OCI-LY7 (cell line): ENCODE measurements at regions not wholly inside any gene's neighbourhood (a gene's known extent, or its start where the extent isn't known, plus 50 kb on each side); places are given as distances from the start of the nearest gene placed in this dataset.

Source experiments
- BruUV-seq: library from RNA; stranded (reverse); fragments of 400-500 nt; replicated peaks from 2 replicates; lab custom pipeline; 2021; lab: Mats Ljungman, UMichigan
- CTCF ChIA-PET: fragments of 300-600 bp; sonication (Branson Sonifier 250); formaldehyde crosslinking; loops from one replicate; lab custom pipeline; 2022; ENCODE audit warnings: antibody characterized with exemption; ENCODE audit not compliant: unreplicated experiment; lab: Charles Lee
- POLR2A ChIA-PET: fragments of 300-600 bp; sonication (Branson Sonifier 250); formaldehyde crosslinking; loops from one replicate; lab custom pipeline; 2022; ENCODE audit warnings: antibody characterized with exemption; lab: Charles Lee
- DNase-seq: peaks from one replicate; pipeline ENCODE4 v3.0.0-alpha.2; 2015; ENCODE audit warnings: low spot score
- H2AFZ ChIP-seq: fragments of 200-600 bp; sonication (generic), shearing (Covaris generic); 2 replicates; pipeline ENCODE4 v1.6.1; 2014; ENCODE audit warnings: mild to moderate bottlenecking, antibody characterized with exemption, low read length, moderate library complexity
- H3K27ac ChIP-seq: fragments of 200-600 bp; sonication (generic); 2 replicates; pipeline ENCODE4 v1.5.1; 2014; ENCODE audit warnings: mixed run types, low read depth, mild to moderate bottlenecking, moderate library complexity, low read length, inconsistent platforms; ENCODE audit not compliant: poor library complexity, severe bottlenecking
- H3K36me3 ChIP-seq: fragments of 200-600 bp; sonication (generic); 2 replicates; pipeline ENCODE4 v1.6.1; 2014; ENCODE audit warnings: mild to moderate bottlenecking, antibody characterized with exemption, low read length, moderate library complexity, mixed read lengths; ENCODE audit not compliant: insufficient read depth
- H3K4me1 ChIP-seq: fragments of 200-600 bp; sonication (generic); 2 replicates; pipeline ENCODE4 v1.5.1; 2014; ENCODE audit warnings: mild to moderate bottlenecking, low read length; ENCODE audit not compliant: insufficient read depth, poor library complexity, severe bottlenecking
- H3K4me2 ChIP-seq: fragments of 200-600 bp; sonication (generic); 2 replicates; pipeline ENCODE4 v1.6.1; 2014; ENCODE audit warnings: mild to moderate bottlenecking, low read length
- H3K4me3 ChIP-seq: fragments of 200-600 bp; sonication (generic); 2 replicates; pipeline ENCODE4 v1.5.1; 2014; ENCODE audit warnings: mild to moderate bottlenecking, low read depth, low read length; ENCODE audit not compliant: poor library complexity, severe bottlenecking
- H3K79me2 ChIP-seq: fragments of 200-600 bp; sonication (generic); 2 replicates; pipeline ENCODE4 v1.6.1; 2016; ENCODE audit warnings: low read depth, mild to moderate bottlenecking, low read length, moderate library complexity, mixed read lengths; ENCODE audit not compliant: insufficient read depth
- H3K9me2 ChIP-seq: fragments of 200-600 bp; sonication (generic); 2 replicates; pipeline ENCODE4 v1.6.1; 2016; ENCODE audit warnings: mild to moderate bottlenecking, low read length, mixed read lengths; ENCODE audit not compliant: insufficient read depth
- H3K9me3 ChIP-seq: fragments of 200-600 bp; sonication (generic); 2 replicates; pipeline ENCODE4 v1.6.1; 2014; ENCODE audit warnings: mild to moderate bottlenecking, mixed run types, low read length, mixed read lengths
- H4K20me1 ChIP-seq: fragments of 200-600 bp; sonication (generic); 2 replicates; pipeline ENCODE4 v1.6.1; 2014; ENCODE audit warnings: mild to moderate bottlenecking, antibody characterized with exemption, low read length, moderate library complexity, mixed read lengths; ENCODE audit not compliant: insufficient read depth
- CTCF ChIP-seq: fragments of 200-600 bp; sonication (generic); conservative IDR thresholded peaks from 2 replicates; pipeline ENCODE4 v1.5.1; 2014; ENCODE audit warnings: mild to moderate bottlenecking, antibody characterized with exemption, low read length, moderate library complexity, mixed read lengths
- EZH2phosphoT487 ChIP-seq: fragments of 200-600 bp; sonication (generic); IDR thresholded peaks from 2 replicates; pipeline ENCODE4 v1.6.1; 2018; ENCODE audit warnings: low read depth, borderline replicate concordance, mild to moderate bottlenecking, mixed run types, antibody characterized with exemption, low read length, moderate library complexity, mixed read lengths
- intact Hi-C: fragments of 100-400 bp; cut with micrococcal nuclease; formaldehyde crosslinking; loops from one replicate; pipeline ENCODE4 v1.10.0; 2022; ENCODE audit not compliant: unreplicated experiment

- no peak overlapping the region for H2AFZ ChIP-seq
- DNase-seq, result no peak
- H3K9me2 ChIP-seq, result no peaks in the 10 kb centered on the region
- H3K79me2 ChIP-seq, result no peaks in the 10 kb centered on the region
- H3K4me1 ChIP-seq, result no peaks in the 10 kb centered on the region
- H3K4me2 ChIP-seq, result no peak overlapping the region
- BruUV-seq, result no TSS peak
- no peaks in the 10 kb centered on the region for H3K36me3 ChIP-seq
- H3K27ac ChIP-seq, result no peak overlapping the region
- H3K4me3 ChIP-seq, result no peak overlapping the region
- H3K9me3 ChIP-seq, result no peaks in the 10 kb centered on the region
- no peaks in the 10 kb centered on the region for H4K20me1 ChIP-seq
- CTCF ChIA-PET, result no interaction called here
- TF ChIP-seq CTCF (no peak), EZH2phosphoT487 (no peak)
- intact Hi-C loops, result no loop called here
- POLR2A ChIA-PET, result no interaction called here
Observed at GRCh38 chr12:111251058-111251730, 117.7 kb downstream of the PHETA1 start.

GRCh38 chr12:111250251-111250881 is 118.5 kb downstream of the PHETA1 start:
- H3K4me3 ChIP-seq, result no peak overlapping the region
- no TSS peak for BruUV-seq
- H3K36me3 ChIP-seq, result no peaks in the 10 kb centered on the region
- TF ChIP-seq CTCF (no peak), EZH2phosphoT487 (no peak)
- H3K9me2 ChIP-seq, result no peaks in the 10 kb centered on the region
- ChIA-PET CTCF (no interaction called here), POLR2A (no interaction called here)
- H3K9me3 ChIP-seq, result no peaks in the 10 kb centered on the region
- H3K4me2 ChIP-seq, result no peak overlapping the region
- no peaks in the 10 kb centered on the region for H4K20me1 ChIP-seq
- no peaks in the 10 kb centered on the region for H3K79me2 ChIP-seq
- DNase-seq, result no peak
- intact Hi-C loops, result no loop called here
- H3K4me1 ChIP-seq, result no peaks in the 10 kb centered on the region
- no peak overlapping the region for H3K27ac ChIP-seq
- no peak overlapping the region for H2AFZ ChIP-seq

GRCh38 chr12:111249757-111250156 is 119.1 kb downstream of the PHETA1 start:
- H3K79me2 ChIP-seq, result no peaks in the 10 kb centered on the region
- H3K4me2 ChIP-seq, result no peak overlapping the region
- DNase-seq, result no peak
- H3K4me3 ChIP-seq, result no peak overlapping the region
- no peak overlapping the region for H3K27ac ChIP-seq
- CTCF ChIA-PET, result no interaction called here
- no peaks in the 10 kb centered on the region for H3K4me1 ChIP-seq
- intact Hi-C loops, result no loop called here
- H3K9me3 ChIP-seq, result no peaks in the 10 kb centered on the region
- H3K36me3 ChIP-seq, result no peaks in the 10 kb centered on the region
- POLR2A ChIA-PET, result no interaction called here
- TF ChIP-seq EZH2phosphoT487 (no peak), CTCF (no peak)
- BruUV-seq, result no TSS peak
- no peak overlapping the region for H2AFZ ChIP-seq
- H4K20me1 ChIP-seq, result no peaks in the 10 kb centered on the region
- no peaks in the 10 kb centered on the region for H3K9me2 ChIP-seq
